G401 (cell line): ENCODE measurements at regions not wholly inside any gene's neighbourhood (a gene's known extent, or its start where the extent isn't known, plus 50 kb on each side); places are given as distances from the start of the nearest gene placed in this dataset.
"Not testable (repeated sequence)": the region's sequence is repeated elsewhere in the genome, so short reads cannot be mapped to it uniquely, and the experiment has no call there.

Experiments
- DNase-seq: peaks from one replicate; pipeline ENCODE4 v3.0.0-alpha.2; 2015; ENCODE audit warnings: low spot score
- in situ Hi-C: cut with HindIII; loops from 2 replicates; pipeline ENCODE4 v1.10.0; 2016; ENCODE audit warnings: low sequenced_read_pairs, mixed read lengths

- no peak for DNase-seq
- in situ Hi-C loops = no loop called here
Measured at GRCh38 chr12:105423237-105423636, 92.7 kb downstream of the C12orf75 start.

DNA sequence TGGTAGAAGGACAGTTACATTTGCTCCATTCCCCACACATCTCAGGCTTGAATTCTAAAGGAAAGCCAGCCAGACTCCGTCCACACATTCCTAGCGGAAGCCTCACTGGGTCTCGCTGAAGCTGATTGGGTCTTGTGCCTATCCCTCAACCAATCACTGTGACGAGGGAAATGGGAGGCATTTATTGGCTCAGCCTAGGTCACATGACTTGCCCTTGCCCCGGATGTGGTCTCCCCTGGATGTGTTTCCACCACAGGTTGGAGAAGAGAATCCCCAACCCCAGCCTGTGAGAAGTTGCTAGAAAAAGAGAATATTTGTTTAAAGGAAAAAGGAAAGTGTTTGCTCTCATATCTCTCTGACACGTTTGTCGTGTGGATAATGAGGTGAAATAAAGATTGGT lies 93.4 kb downstream of the C12orf75 start:
- DNase-seq = no peak
- in situ Hi-C loops = no loop called here

- in situ Hi-C loops = no loop called here
- no peak for DNase-seq
Measured at GRCh38 chr12:105425254-105426174, 95.0 kb downstream of the C12orf75 start.

DNA sequence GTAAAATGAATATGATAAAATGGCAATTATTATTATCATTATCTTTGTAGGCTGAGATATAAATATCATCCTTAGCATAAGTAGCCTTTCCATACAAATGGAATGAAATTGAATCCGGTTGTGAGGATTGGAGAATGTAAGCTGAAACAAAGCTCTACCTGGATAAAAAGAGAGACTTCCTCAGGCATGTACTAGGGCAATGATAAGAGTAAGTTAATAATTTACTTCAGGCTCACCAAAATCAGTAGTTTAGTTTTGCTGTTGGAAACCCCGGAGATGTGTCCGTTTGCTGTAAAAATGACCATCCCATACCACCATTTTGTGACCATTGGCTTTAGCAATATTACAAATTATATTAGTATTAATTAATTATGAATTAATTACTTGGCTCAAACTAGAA lies 96.3 kb downstream of the C12orf75 start:
- in situ Hi-C loops = no loop called here

GRCh38 chr12:105427883-105428282 lies 97.4 kb downstream of the C12orf75 start:
- DNase-seq = no peak
- in situ Hi-C loops = no loop called here

More for the DNA sequence above, 96.3 kb downstream of the C12orf75 start:
- DNase-seq = no peak

DNA sequence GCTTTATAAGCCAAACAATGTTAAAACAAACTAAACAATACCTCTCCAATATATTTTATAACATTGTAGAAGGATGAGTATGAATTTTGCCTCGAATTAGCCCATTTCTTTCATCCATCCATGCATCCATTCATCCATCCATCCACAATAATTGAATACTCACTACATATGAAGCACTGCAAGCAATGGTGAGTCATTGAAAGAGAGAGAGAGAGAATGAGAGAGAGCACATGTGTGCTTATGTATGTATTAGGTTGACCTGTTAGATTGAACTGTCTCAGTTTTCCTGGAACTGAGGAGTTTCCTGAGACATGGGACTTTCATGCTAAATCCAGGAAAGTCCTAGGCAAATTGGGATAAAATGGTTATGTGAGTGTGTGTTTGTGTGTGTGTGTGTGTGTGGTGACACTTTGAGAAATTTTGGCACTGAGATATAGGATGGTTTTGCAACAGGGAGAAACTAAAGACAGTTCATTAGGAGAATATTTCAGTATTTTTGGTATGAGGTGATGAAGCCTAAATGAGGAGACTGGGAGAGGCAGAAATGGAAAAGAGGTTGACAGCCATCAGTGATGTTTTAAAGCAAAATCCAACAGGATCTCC lies 98.4 kb downstream of the C12orf75 start:
- in situ Hi-C loops = no loop called here
- DNase-seq = no peak

- no peak for DNase-seq
- in situ Hi-C loops = no loop called here
Measured at GRCh38 chr12:105429511-105429910, 99.0 kb downstream of the C12orf75 start.

- in situ Hi-C loops = no loop called here
- DNase-seq = no peak
Measured at GRCh38 chr12:105431537-105432100, 101.1 kb downstream of the C12orf75 start.

- no peak for DNase-seq
- in situ Hi-C loops = no loop called here
Measured at GRCh38 chr12:105433804-105434203, 103.3 kb downstream of the C12orf75 start.

- in situ Hi-C loops = no loop called here
- no peak for DNase-seq
Measured at GRCh38 chr12:105436636-105437035, 106.1 kb downstream of the C12orf75 start.

DNA sequence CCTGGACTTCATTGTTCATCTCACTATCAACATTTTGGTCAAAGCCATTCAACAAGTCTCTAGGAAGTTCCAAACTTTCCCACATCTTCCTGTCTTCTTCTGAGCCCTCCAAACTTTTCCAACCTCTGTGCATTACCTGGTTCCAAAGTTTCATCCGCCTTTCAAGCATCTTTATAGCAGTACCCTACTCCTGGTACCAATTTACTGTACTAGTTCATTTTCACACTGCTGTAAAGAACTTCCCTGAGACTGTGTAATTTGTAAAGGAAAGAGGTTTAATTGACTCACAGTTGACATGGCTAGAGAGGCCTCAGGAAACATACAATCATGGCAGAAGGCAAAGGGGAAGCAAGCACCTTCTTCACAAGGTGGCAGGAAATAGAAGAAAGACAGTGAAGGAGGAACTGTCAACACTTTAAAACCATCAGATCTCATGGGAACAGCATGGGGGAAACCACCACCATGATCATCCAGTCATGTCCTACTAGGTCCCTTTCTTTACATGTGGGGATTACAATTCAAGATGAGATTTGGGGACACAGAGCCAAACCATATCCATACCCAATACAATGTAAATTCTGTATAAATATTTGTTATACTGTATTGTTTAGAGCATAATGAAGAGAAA lies 109.7 kb downstream of the C12orf75 start:
- DNase-seq = no peak
- in situ Hi-C loops = no loop called here

- in situ Hi-C loops = no loop called here
- DNase-seq = no peak
Measured at GRCh38 chr12:105443802-105444652, 113.5 kb downstream of the C12orf75 start.

DNA sequence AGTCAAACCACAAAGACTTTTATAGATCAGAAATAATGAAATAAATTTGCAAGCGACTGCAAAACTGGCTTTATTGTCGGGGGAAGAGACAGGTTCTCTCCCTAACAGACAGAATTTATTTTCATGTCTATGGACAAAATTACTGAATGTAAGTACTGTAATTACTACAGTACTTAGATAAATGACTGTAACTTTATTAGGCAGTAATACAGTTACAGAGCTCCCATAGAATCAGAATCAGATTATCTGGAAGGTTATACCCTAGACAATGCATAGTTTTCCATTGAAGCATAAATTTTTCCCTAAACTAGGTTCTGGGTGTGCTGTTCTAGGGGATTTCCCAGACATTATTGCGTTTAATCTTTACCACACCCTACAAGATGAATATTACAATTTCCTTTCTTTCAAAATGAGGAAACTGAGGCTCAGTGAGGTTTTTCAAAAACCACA lies 114.2 kb downstream of the C12orf75 start:
- no peak for DNase-seq
- in situ Hi-C loops = no loop called here

DNA sequence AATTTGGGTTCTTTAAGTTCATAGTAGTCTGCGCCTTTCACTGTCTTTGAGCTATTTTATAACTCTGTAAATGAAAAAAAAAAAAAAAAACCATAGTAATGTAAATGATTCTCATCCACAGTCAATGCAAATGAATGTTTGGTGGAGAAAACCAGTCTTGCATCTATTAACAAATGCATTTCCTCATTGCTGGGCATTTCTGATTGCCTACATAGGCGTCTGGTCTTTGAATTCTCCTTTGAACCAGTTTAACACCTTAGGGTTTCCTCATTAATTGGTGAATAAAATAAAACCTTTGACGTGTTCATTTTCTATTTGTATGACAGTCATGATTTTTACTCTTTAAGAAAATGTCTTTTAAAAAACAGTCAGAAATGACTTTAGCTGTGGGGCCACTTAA lies 114.8 kb downstream of the C12orf75 start:
- in situ Hi-C loops = no loop called here
- DNase-seq = no peak

- in situ Hi-C loops = no loop called here
- DNase-seq = no peak
Measured at GRCh38 chr12:105445649-105446048, 115.2 kb downstream of the C12orf75 start.

DNA sequence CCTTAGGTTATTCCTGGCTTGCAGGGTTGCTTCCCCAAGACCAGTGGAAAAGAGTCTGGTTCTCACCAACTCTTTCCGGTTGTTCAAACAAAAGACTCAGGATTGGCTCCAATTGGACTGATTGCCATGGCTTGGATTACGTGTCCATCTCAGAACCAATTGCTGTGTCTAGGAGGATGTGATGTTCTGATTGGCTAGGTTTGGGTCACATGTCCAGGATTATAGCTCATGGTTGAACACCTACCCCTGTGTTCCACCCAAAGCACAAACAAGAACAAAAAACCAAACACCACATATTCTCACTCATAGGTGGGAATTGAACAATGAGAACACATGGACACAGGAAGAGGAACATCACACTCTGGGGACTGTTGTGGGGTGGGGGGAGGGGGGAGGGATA lies 116.0 kb downstream of the C12orf75 start:
- DNase-seq, in situ Hi-C loops: not testable (repeated sequence)

DNA sequence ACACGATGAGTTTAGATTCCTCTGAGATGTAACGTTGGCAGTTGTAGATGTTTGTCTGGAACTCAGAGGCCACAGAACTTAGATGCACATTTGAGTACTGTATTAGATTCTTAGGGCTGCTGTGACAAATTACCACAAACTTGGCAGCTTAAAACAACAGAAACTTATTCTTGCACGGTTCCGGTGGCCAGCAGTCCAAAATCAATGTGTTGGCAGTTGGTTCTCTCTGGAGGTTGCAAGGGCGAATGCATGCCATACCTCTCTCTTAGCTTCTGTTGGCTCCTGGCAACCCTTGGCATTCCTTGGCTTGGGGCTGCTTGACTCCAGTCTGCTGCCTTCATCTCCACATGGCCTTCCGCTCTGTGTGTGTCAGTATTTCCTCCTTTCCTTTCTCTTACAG lies 118.9 kb downstream of the C12orf75 start:
- DNase-seq = no peak
- in situ Hi-C loops = no loop called here

- in situ Hi-C loops = no loop called here
- DNase-seq = no peak
Measured at GRCh38 chr12:105451211-105451610, 120.7 kb downstream of the C12orf75 start.

- no peak for DNase-seq
- in situ Hi-C loops = no loop called here
Measured at GRCh38 chr12:105451798-105452197, 121.3 kb downstream of the C12orf75 start.
